HG02852 (cell line): ENCODE measurements at regions not wholly inside any gene's neighbourhood (a gene's known extent, or its start where the extent isn't known, plus 50 kb on each side); places are given as distances from the start of the nearest gene placed in this dataset.

Experiments used
- ATAC-seq: cut with Tn5 transposase; IDR thresholded peaks from one replicate; pipeline ENCODE4 v1.9.1; 2021; ENCODE audit warnings: mild to moderate bottlenecking, moderate library complexity; ENCODE audit not compliant: unreplicated experiment

DNA sequence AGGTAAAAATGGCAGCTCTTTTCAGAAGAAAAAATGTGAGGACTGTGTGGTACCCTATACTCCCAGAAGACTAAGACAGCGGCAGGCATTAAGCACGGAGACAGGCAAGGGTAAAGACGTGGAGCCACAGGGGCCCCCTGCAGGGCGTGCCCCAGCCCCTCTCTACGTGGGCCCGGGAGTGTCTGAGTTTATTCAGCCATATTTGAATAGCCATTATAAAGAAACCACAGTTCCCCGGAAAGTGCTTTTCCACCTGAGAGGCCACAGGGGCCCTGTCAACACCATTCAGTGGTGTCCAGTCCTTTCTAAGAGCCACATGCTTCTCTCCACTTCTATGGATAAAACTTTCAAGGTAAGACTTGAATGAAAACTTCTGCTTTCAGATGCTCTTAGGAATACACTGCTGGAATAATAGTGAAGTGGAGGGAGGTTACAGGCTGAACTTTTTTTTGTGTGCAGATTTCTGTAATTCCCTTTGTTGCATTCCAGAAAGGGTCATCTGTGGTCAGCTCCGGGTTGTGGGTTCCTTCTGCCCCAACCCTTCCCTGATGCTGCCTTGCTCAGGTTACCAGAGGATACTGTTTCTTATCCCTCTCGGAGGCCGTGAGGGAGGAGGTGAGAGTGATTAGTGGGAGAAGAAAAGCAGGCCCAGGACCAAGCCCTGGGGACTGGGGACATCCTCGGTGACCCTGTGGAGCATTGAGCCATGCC is 58.4 kb downstream of the SLC25A47 start:
- no peak for ATAC-seq

DNA sequence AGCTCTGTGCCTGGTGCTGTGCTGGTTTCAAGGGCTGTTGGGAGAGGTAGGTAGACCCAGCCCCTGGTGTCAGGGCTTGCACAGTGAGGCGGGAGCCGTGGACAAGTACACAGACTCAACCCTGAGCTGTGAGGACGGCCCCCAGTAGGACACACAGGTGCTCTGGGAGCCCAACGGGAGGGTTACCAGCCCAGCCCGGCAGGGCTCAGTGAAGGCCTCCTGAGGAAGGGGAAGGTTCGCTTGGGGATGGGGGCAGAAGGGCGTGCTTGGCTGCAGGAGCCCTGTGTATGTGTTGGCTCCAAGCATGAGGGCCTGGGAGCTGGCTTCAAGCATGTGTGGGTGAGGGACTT is 58.9 kb downstream of the SLC25A47 start:
- ATAC-seq: no peak

DNA sequence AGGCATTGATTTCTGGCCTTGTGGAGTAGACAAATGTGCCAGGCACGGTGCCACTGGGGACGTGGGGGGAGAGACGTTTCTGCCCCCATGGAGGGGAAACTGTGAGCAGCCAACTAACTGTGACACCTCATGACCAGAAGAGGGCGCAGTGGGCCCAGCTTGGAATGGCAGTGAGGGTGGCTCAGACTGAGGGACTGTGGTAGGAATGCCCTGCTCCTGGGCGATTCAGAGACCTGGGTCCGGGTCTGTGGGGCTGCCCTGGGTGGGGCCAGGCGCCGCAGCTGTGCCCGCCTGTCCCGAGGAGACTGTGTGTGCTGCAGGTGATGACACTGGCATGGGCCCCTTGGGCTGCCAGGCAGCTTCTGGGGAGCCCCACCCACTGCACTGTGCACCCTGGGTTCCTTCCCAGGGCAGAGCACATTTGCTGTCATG is 60.6 kb downstream of the SLC25A47 start:
- peak; percentile 59 for ATAC-seq

DNA sequence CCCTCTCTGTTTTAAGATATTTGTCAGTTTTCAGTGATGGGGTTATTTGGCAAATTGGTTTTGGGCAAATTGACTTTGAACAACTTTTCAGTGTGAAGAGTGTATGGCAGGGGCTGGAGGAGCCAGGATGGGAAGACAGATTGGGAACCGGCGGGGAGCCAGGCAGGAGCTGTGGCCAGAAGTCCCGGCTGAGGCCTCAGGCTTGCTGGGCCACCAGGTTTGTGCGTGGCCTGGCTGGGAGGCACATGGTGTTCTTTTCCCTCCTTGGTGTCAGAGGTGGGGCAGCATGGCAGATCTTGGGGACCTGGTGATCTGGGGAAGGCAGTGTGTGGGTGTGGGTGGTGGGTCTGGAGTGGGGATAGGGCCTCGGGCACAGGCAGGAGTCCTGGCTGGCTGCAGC is 61.1 kb downstream of the SLC25A47 start:
- no peak for ATAC-seq

DNA sequence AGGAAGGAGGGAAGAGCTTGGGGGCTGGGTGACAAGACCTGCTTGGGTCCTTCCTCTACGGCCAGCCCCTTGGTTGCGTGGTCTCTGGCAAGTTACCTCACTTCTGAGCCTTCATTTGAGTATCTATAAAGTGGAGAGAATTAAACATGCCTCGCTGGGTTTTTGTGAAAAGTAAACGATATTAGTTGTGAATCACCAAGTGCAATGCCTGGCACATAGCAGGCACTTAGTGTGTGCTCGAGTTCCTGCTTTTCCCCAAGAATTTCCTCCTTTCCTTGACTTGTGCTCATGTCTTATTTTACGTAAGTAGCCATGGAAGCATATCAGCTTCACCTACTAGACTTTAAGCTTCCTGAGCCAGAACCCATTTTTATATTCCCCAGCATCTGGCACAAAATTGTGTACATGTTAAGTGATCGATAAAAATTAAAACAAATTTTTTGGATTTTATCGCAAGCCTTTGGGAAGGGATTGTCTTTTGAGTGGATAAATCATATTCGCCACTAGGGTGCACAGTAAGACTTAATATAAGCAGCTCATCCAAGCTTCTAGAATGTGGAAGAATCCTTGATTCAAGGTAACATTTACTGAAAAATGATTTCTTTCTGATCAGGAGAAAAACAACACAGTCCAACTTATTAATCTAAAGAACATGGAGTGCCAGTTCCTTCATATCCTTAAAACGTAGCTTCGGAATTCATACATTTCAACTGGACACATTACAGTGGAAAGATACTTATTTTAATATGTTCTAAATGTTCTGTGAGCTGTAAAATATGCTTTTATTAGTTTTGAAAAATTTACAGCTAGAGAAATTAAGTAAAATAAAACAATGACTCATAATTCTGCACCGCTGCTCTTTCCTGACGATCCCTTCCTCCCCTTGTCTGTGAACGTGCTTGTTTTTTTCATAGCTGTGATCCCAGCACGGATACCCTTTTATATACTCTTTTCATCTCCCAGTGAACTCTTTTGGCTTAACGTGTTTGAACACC is 62.0 kb downstream of the SLC25A47 start:
- ATAC-seq: no peak

DNA sequence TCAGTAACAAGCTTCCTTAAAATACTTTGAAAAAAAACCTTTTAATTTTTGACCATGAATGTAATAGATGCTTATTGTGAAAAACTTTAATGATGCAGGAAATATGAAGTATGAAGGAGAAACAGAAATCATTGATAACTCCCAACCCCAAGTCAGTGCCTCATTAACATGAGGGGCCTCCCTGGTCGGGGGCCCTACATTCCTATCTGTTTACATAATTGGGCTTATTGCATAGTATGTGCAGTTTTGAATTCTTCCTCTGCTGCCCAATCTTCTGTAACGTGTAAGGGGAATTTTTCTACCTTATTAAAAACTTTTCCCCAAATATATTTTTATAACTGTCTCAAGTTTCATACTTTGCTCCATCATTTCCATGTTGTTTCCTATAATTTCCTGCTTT is 63.0 kb downstream of the SLC25A47 start:
- ATAC-seq: no peak

DNA sequence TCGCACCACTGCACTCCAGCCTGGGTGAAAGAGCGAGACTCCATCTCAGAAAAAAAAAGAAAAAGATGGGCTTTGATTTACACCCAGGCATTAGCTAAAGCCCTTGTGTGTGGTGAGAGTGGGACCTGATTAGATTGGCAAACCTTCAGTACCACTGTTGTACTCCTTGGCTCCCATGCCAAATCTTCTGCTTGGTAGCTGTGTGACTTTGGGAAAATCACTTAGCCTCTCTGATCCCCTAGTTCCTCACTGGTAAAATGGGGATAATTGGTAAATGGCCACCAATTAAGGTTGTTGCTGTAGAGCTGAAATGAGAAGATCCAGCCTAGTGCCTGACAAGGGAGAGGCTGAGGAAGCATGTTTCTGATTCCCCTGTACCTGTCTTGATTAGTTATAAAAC is 63.7 kb downstream of the SLC25A47 start:
- no peak for ATAC-seq

DNA sequence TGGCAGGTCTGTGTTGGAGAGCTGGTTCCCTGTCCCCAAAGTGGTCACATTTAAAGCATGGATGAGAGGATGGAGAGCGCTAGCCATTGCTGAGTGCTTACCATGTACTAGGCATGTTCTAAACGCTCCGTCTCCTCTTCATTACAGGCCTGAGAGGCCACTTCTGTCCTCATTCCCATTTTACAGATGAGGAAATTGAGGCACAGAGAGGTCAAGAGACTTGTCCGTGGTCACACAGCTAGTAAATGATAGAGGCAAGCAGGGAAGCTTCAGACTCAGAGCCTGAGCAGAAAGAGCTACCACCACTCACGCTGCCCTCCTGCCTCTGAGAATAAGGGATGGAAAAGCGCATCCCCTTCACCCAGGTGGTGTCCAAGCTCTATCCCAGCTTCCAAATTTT is 64.3 kb downstream of the SLC25A47 start:
- ATAC-seq: no peak

DNA sequence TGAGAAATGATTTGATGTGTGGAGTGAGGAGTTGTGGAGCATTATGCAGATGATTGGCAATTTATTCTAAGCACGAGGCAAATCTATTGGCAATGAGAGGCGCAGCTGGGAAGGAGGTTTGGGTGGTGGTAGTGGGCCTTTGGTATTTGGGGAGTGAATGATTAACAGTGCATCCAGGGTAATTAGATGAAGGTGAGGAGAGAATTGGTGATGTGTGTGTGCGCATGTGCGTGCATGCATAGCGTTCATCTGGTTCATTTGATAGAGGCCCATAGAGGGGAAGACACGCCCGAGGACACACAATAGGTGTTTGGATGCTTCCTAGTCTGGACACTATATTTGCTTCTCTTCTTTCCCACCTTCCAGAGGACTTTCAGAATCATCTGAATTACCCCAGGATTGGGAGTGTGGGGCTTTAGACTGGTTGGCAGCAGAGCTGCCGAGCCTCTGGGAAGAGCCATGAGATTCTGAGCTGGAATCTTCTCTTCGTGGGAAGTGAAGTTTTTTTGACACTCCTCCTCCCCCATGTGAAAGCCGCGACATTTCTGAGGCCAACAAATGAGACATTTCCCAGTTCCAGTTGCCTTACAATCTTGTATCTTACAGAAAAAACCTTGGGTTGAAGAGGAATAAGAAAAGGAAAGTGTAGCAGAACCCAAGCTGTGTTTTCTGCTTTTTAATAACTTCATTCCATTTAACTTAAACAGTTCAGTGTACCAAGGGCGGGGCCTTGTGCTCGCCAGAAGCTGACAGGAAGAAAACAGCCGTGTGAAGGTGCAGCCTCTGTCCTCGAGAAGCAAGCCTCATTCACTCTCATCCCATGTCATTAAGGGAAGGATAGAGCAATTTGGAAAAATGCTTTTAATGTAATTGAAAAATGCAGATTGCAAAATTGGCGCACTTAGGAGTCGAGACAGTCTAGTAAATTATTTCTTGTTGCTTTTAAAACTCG is 65.2 kb downstream of the SLC25A47 start:
- ATAC-seq: no peak

DNA sequence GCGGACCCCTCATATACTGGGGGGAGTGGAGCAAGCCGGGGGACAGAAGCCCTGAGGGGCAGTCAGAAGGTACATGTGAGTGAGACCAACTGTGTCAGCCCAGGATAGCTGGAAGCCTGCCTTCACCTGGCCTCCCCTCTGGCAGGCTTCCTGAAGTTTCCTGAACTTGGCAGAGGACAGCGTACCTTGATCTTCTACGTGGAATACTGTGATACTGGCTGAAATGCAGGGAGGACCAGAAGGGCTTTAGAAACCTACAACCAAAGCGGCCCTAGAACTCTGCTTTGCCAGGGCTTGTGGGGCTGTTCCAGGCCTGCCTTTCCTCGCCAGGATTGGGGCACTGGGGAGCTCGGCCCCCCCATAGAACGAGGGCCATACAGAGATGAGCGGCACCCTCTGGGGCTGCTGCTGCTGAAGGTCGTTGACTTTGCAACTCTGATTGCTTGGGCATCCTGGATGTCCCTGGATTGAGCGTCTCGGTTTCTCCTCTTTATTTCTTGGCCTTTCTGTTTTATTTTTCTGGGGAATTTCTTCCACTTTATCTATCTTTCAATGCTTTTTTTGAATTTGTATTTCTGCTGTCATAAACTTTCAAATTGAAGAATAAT is 66.5 kb downstream of the SLC25A47 start:
- no peak for ATAC-seq

DNA sequence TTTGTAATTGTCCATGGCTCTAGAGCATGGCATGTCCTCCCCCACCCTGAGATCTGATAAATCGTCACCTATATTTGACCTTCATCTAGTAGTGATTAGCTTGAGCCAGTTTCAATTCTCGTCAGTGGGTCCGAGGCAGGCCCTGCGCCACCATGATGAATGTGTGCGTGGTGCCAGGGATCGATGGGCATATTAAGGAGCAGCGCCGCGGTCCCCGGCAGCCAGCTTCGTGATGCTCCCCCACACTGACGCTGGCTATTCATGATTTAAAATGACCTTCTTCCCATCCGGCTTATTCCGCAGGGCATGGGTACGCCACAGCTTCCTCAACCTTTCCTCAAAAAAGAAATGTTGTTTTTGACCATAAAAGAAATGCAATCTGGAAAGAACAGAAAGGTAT is 68.0 kb downstream of the SLC25A47 start:
- ATAC-seq: no peak

DNA sequence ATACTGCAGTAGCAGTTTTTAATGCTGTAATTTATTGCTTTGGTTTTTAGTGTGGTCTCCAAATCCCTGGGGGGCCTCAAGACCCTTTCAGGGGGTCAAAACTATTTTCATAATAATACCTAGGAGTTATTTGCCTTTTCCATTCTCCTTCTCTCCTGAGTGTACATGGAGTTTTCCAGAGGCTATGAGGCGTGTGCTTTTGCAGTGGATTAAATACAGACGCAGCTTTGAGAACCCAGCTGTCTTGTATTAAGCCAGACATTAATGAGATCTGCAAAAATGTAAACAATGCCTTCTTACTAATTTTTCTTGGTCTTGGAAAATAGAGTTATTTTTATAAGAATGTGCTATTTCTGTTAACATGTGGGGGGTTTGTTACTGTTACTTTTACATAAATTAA is 68.6 kb downstream of the SLC25A47 start:
- ATAC-seq: no peak

DNA sequence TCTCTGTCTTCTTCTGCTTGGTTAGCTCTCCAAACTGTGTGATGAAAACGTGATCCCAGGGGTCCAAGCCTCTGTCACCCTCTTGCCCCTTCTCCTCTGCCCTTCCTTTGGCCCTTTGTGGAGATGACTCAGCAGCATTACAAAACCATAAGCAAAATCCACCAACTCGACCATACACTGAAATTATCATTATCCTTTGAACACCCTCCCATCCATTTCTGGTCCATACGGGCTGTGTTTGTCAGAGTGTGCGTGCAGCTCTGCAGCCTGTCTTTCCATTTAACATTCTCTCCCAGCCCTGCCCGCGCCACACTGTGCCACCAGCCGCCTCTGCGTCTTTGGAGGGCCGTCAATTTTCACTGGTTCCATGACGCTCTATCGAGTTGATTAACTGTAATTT is 69.2 kb downstream of the SLC25A47 start:
- no peak for ATAC-seq

DNA sequence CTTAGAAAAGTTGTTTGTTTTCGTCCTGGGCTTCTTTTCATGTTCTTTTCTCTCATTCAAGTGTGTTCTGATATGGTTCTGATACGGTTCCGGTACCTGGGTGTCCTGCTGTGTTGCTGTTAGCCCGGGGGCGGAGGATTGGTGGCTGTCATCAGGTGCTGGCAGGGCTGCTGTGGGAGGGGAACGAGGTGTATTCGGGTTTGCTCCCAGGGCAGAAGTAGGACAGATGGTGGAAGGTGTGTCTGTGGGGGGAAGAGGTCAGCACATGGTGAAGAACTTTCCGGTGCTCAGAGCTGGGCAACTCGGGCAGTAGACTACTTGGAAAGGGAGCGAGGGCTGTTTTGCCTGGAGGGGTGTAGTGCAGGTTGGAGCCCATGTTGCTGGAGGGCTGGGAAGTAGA is 70.2 kb downstream of the SLC25A47 start:
- no peak for ATAC-seq

DNA sequence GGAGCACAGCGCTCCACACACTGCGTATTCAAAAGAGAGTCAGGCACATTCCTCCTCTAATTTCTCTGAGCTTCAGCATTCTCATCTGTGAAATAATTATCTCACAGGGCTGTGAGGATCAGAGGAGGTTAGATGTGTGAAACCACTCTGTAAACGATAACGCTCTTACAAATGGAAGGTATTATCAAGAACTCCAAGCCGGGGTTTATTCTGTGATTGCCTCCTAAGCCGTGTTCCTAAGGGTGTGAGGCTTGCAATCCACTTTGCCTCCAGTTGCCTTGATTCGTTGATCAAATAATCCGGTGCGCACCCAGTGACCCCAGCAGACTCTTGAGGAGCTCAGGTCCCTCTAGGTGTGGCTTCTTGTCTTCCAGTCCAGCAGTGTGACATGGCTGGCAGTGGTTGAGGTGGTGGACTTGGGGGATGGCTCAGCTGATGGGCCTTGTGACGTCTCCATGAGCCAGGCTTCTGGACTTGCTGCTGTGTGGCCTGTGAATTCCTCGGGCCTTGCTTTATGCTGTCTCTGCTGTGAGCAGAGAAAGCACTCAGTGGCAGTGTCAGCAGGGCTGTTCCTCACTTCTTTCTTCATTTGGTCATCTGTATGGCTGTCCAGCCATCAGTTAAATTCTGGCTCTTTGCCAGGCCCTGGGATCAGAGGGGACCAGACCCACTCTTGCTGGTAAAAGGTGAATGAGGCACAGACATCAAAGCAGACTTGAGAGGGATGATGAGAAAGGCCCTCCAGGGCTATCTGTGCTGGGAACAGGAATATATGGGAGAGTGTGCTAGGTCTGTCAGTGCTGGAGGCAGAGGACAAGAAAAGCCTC is 71.0 kb downstream of the SLC25A47 start:
- no peak for ATAC-seq

DNA sequence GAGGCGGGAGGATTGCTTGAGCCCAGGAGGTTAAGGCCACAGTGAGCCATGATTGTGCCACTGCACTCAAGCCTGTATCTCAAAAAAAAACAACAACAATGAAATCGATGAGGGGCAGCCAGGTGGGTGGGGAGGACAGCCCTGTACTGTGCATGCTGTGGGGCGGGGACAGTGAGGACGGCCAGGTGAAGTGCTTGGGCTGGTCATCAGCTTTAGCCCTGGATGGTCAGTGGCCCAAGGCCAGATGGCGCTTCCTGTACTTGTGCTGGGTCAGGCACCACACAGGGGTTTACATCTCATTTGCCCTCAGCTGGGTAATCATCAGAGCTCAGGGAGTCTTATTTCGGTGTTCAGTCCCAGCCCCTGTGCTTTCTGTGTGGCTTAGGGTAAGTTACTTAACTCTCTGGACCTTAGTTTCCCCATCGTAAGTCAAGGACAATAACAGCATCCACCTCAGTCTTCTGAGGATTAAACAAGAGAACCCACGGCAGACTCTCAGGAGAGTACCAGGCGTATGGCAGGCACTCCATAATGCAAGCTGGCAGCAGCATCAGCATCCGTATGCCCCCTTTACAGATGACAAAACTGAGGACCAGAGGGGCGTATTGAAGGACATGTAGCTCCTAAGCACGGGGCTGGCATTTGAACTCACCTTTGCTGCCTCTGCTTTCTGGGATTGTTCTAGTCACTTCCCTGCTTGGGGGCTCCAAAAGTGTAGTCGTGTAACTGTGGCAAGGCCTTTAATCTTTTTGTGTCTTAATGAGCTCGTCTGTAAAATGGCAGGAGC is 71.9 kb downstream of the SLC25A47 start:
- ATAC-seq: no peak

DNA sequence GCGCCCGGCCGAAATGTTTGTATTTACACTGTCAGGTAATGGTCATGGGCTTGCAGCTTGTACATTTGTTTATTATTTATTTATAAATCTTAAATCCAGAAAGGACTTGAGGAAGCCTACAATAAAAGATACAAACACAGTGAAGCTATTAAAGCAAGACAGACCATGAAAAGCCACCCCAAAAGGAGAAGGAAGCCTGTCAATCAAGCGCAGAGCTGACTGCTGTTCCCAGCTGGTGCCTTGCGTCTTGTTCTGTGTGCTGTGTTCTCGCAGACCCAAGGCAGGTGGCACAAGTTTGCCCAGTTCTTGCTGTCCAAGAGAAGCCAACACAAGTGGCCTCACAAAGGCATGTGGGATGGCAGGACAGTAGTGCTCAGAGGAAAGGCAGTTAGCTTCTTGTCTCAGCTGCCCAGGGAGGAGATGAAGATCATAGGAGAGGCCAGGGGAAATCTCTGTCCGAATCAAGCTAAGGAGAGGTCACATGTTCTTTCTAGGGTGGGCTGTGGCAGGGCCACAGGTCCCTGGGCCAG is 73.2 kb downstream of the SLC25A47 start:
- no peak for ATAC-seq

DNA sequence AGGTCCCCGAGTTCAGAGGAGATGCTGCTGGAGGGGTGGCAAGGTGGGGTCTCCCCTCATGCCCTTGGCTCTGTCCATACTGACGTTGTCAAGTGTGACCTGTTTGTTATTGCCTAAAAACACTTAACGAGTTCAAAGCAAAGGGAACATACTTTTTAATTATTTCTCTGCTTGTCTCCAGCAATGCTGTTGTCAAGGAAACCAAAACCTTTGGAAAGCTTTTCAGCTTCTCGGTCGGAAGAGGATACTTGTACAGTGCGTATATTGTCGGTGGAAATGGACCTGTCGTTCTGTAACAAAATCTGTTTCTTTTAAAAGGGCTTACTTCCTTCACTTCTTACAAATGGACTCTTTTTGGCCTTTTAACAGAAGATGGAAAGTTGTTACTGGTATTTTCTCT is 73.9 kb downstream of the SLC25A47 start:
- no peak for ATAC-seq

DNA sequence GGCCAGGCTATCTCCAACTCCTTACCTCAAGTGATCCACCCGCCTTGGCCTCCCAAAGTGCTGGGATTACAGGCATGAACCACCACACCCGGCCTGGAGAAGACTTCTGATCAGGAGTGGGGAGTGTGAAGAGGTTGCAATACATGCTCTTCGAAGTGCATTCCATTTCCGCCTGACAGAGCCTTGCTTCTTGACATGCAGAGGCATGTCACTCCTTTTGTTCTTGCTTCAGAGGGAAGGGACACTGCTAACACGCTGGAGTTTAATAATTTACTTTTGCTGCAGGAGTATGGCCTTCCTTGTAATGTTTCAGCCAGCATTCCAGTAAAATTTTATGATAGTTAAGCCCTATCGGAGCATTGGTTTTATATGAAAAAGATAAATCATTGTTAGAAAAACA is 74.9 kb downstream of the SLC25A47 start:
- ATAC-seq: no peak
